Vagina (tissue), 2 donors: ENCODE measurements at regions not wholly inside any gene's neighbourhood (a gene's known extent, or its start where the extent isn't known, plus 50 kb on each side); places are given as distances from the start of the nearest gene placed in this dataset.

Source experiments
- CTCF ChIP-seq, 3 experiments: fragments of 450-650 bp in 2 of 3; fragments of 200-600 bp in 1 of 3; sonication (generic) in 1 of 3; IDR thresholded peaks; one replicate each; pipeline ENCODE4 v1.5.1; 2017 to 2019; ENCODE audit warnings: antibody characterized with exemption in 3 of 3, mild to moderate bottlenecking in 2 of 3, moderate library complexity in 2 of 3
- POLR2AphosphoS5 ChIP-seq, 2 donors: sonication (generic); formaldehyde crosslinking; IDR thresholded peaks; one replicate each; pipeline ENCODE4 v1.9.0; 2017; ENCODE audit warnings: antibody characterized with exemption in 2 of 2, mild to moderate bottlenecking in 2 of 2, low read depth in 1 of 2; ENCODE audit not compliant: insufficient read depth in 1 of 2

DNA sequence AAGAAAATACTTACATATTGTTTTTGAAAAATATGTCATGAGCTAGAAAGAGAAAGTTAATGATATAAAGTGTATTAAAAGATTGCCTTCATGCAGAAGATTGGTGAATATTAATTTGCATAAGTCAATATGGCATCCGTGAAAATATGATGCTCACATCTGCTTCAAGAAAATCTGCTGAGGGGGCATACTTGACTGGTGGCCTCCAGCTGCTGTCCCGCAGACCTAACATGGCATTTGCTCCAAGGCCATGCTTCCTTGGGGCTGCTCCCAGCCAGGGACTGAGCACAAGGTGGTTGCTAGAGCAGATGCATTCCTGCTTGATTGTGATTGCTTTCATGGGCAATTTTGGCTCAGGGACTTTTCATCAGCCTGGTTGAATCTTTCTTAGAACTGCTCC lies 133.8 kb downstream of the TTC6 start:
- TF ChIP-seq CTCF (IDR thresholded peaks at IDR 0.05) = no peak
- no peak for TF ChIP-seq POLR2AphosphoS5 (IDR thresholded peaks at IDR 0.05; ENCODE audit: insufficient read depth in 1 of 2, low read depth in 1 of 2)
